ENCODE measurements at regions not wholly inside any gene's neighbourhood (a gene's known extent, or its start where the extent isn't known, plus 50 kb on each side); places are given as distances from the start of the nearest gene placed in this dataset.
A peak's percentile ranks its signal among the peaks of the same experiment; 100 is the strongest.

DNA sequence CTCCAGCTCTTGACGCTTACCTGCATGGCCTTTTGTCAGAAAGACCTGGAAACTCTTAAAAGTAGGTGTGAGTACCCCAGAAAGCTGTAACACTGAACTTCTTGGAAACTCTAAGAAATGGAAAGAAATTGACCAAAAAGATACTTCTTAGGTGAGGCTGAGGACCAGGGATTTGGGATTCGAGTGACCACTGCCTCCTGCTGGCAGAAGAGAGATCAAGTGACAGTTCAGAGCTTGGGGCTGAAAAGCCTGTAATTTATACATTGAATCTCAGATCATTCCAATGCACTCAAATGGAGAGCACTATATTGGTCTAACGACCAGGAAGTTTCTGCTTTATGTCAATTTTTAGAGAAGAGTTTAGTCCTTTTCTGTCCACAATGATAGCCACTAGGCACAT lies 204.6 kb downstream of the PDGFRA start:
- no peak overlapping the region for H3K4ac ChIP-seq (replicated peaks; ENCODE audit: insufficient read length, low read depth, low read length)
- H3K79me1 ChIP-seq (ENCODE audit: low read depth, low read length): no peaks in the 10 kb centered on the region
- no peak overlapping the region for H4K5ac ChIP-seq (ENCODE audit: insufficient read length, low read depth, low read length)
- peak overlapping the region; percentile 70; the same call in 1 of the 2 replicates for H2AFZ ChIP-seq (ENCODE audit: low read length)
- TF ChIP-seq, protein P1, sequence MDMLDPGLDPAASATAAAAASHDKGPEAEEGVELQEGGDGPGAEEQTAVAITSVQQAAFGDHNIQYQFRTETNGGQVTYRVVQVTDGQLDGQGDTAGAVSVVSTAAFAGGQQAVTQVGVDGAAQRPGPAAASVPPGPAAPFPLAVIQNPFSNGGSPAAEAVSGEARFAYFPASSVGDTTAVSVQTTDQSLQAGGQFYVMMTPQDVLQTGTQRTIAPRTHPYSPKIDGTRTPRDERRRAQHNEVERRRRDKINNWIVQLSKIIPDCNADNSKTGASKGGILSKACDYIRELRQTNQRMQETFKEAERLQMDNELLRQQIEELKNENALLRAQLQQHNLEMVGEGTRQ (IDR thresholded peaks at IDR 0.05; ENCODE audit: low read length): no peak
- TF ChIP-seq ATF3 (IDR thresholded peaks at IDR 0.05; ENCODE audit: insufficient read depth, low read depth, low read length): no peak
- TF ChIP-seq CTCF (IDR thresholded peaks at IDR 0.05; ENCODE audit: control extremely low read depth in 1 of 3, insufficient read depth in 1 of 3, low read depth in 1 of 3, low read length in 3 of 3): peak; percentile 53 to 77 (median 71)
- no peak for TF ChIP-seq TAF7 (optimal IDR thresholded peaks at IDR 0.05; ENCODE audit: borderline replicate concordance, low read depth, low read length)
- TF ChIP-seq ZNF274 (IDR thresholded peaks at IDR 0.05; ENCODE audit: borderline replicate concordance, extremely low read depth, low read length): no peak
- TF ChIP-seq HDAC6 (IDR thresholded peaks at IDR 0.05; ENCODE audit: low read depth, low read length): no peak
- no peak for TF ChIP-seq SIX5 (IDR thresholded peaks at IDR 0.05; ENCODE audit: low read depth, low read length)
- TF ChIP-seq TAF1 (IDR thresholded peaks at IDR 0.05; ENCODE audit: low read depth, low read length): no peak
- no peak for TF ChIP-seq SP2 (IDR thresholded peaks at IDR 0.05; ENCODE audit: low read length)
- TF ChIP-seq RAD21 (IDR thresholded peaks at IDR 0.05 in 1 of 2, conservative IDR thresholded peaks at IDR 0.05 in 1 of 2; ENCODE audit: low read depth in 2 of 2, low read length in 2 of 2): peak; percentile 81 to 85
- no peak overlapping the region for H2BK5ac ChIP-seq (ENCODE audit: low read depth, low read length)
- H4K20me1 ChIP-seq (replicated peaks in 1 of 2; ENCODE audit: control insufficient read depth in 1 of 2, insufficient read depth in 2 of 2, low read length in 2 of 2): no peaks in the 10 kb centered on the region
- no peak overlapping the region for H2BK120ac ChIP-seq (replicated peaks; ENCODE audit: low read depth, low read length)
- H3K79me2 ChIP-seq (ENCODE audit: control insufficient read depth in 1 of 2, insufficient read depth in 2 of 2, low read length in 2 of 2): no peaks in the 10 kb centered on the region
- FAIRE-seq: peak; percentile 81
- ChIA-PET CTCF (ENCODE audit: partially characterized antibody) (interaction anchor here (0.5 to 4.8 kb wide), 34 partner anchors 10 to 1867 kb away, joined by 3 to 37 read pairs (median 4); no protein-coding TSS in a partner anchor), POLR2A (ENCODE audit: partially characterized antibody) (no interaction called here)
- H3K23ac ChIP-seq (ENCODE audit: insufficient read length): no peak overlapping the region
- no peak overlapping the region for H3K14ac ChIP-seq (ENCODE audit: insufficient read length)
- no peak overlapping the region for H4K8ac ChIP-seq (ENCODE audit: extremely low read depth, insufficient read depth, low read length)
- H3K23me2 ChIP-seq (ENCODE audit: low read depth, low read length): no peaks in the 10 kb centered on the region; the same call in 1 of the 2 replicates
- no peak overlapping the region for H2BK20ac ChIP-seq (ENCODE audit: low read length)
- no peaks in the 10 kb centered on the region for H3K27me3 ChIP-seq (replicated peaks in 1 of 4; ENCODE audit: control insufficient read depth in 3 of 4, extremely low read depth in 1 of 4, insufficient read depth in 3 of 4, low read length in 3 of 4)
- no peak overlapping the region for H3K27ac ChIP-seq (ENCODE audit: low read depth, low read length)
- H3K4me2 ChIP-seq (ENCODE audit: insufficient read depth in 1 of 2, low read depth in 2 of 2, low read length in 2 of 2): no peak overlapping the region
- H4K91ac ChIP-seq (replicated peaks; ENCODE audit: insufficient read length, low read length): no peak overlapping the region
- no peak overlapping the region for H2BK12ac ChIP-seq (ENCODE audit: low read depth, low read length)
- H3K9ac ChIP-seq (replicated peaks in 1 of 4; ENCODE audit: extremely low read depth in 1 of 4, low read depth in 3 of 4, low read length in 3 of 4): no peak overlapping the region
- H2BK15ac ChIP-seq (ENCODE audit: low read length): no peak overlapping the region
- no peaks in the 10 kb centered on the region for H3K4me1 ChIP-seq (replicated peaks in 1 of 4; ENCODE audit: control insufficient read depth in 3 of 4, insufficient read depth in 4 of 4, low read length in 3 of 4)
- H3K9me3 ChIP-seq (ENCODE audit: insufficient read depth in 2 of 2, low read depth in 1 of 2, low read length in 1 of 2): no peaks in the 10 kb centered on the region
- H3K18ac ChIP-seq (ENCODE audit: extremely low read depth, low read length): no peak overlapping the region
- WGBS, 2 experiments (ENCODE audit: extremely low coverage in 1 of 2, insufficient coverage in 1 of 2, insufficient read length in 1 of 2, insufficient replicate concordance in 2 of 2, low coverage in 1 of 2, low lambda C conversion rate in 2 of 2, missing lambda C conversion rate in 1 of 2): 46% methylated on average over 3 of the region's 3 CpGs; no CpG with 5 or more reads in 1 of the 2 experiments
- no peaks in the 10 kb centered on the region for H3K36me3 ChIP-seq (ENCODE audit: control insufficient read depth in 2 of 4, insufficient read depth in 4 of 4, low read length in 3 of 4)
- H3K56ac ChIP-seq (replicated peaks; ENCODE audit: insufficient read length, low read depth, low read length): no peak overlapping the region
- no peak overlapping the region for H2AK5ac ChIP-seq (ENCODE audit: low read depth, low read length)
- no peak overlapping the region for H3K4me3 ChIP-seq (ENCODE audit: extremely low read depth in 1 of 4, insufficient read depth in 2 of 4, low read depth in 3 of 4, low read length in 4 of 4)
- DNase-seq (ENCODE audit: low read depth in 1 of 2, low spot score in 2 of 2): peak in 1 of 2 experiments; percentile 54
